ENCODE measurements at regions not wholly inside any gene's neighbourhood (a gene's known extent, or its start where the extent isn't known, plus 50 kb on each side); places are given as distances from the start of the nearest gene placed in this dataset.

GRCh38 chr1:199044191-199044590 is 405.4 kb downstream of the PTPRC start:
- H3K9me3 ChIP-seq, result no peaks in the 10 kb centered on the region

DNA sequence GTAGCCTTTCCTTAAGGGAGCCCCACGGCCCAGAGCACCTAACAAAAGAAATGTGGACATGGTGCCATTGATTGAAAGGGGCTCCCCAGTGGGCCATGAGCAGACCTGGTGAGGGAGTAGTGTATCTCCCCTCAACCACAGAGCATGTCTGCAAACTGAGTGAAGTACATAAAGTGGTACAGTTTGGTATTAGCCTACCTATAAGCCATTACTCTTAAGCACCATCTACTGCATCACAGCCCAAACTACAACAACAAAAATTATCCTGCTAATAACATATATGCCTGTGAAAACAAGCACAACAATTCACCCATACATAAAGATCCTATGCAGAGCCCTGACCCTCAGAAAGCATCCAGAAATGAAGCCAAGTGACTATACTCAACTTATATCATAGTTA is 407.8 kb downstream of the PTPRC start:
- no peaks in the 10 kb centered on the region for H3K9me3 ChIP-seq
- H3K36me3 ChIP-seq, result no peaks in the 10 kb centered on the region
- no peak for DNase-seq
- H3K4me1 ChIP-seq, result no peaks in the 10 kb centered on the region
- no peak for ATAC-seq
- intact Hi-C loops (cut with DNase I; ENCODE audit: low total_unique reads) (no loop called here), in situ Hi-C loops (cut with MboI; ENCODE audit: low sequenced_read_pairs in 4 of 4) (no loop called here)
- no peaks in the 10 kb centered on the region for H3K27me3 ChIP-seq
- TF ChIP-seq POLR2A (IDR thresholded peaks at IDR 0.05) (no peak), CTCF (IDR thresholded peaks at IDR 0.05 in 4 of 5, conservative IDR thresholded peaks at IDR 0.05 in 1 of 5) (no peak)
- no peak overlapping the region for H3K27ac ChIP-seq
- no peak overlapping the region for H3K4me3 ChIP-seq

More at GRCh38 chr1:199044191-199044590, 405.4 kb downstream of the PTPRC start:
- intact Hi-C loops (cut with DNase I; ENCODE audit: low total_unique reads), result no loop called here
- ATAC-seq (no peak), DNase-seq (no peak)
- Histone ChIP-seq H3K4me3 (no peak overlapping the region), H3K27ac (no peak overlapping the region), H3K4me1 (no peaks in the 10 kb centered on the region), H3K27me3 (no peaks in the 10 kb centered on the region), H3K36me3 (no peaks in the 10 kb centered on the region)
- in situ Hi-C loops (cut with MboI; ENCODE audit: low sequenced_read_pairs in 4 of 4), result no loop called here
- TF ChIP-seq CTCF (IDR thresholded peaks at IDR 0.05 in 4 of 5, conservative IDR thresholded peaks at IDR 0.05 in 1 of 5) (no peak), POLR2A (IDR thresholded peaks at IDR 0.05) (no peak)

- intact Hi-C loops (cut with DNase I; ENCODE audit: low total_unique reads), result no loop called here
- DNase-seq, result no peak
These were observed 415.9 kb downstream of the PTPRC start for GRCh38 chr1:199054694-199055093.

GRCh38 chr1:199057322-199057721 is 418.5 kb downstream of the PTPRC start:
- no peak for ATAC-seq
- in situ Hi-C loops (cut with MboI; ENCODE audit: low sequenced_read_pairs in 4 of 4), result no loop called here

More at GRCh38 chr1:199054694-199055093, 415.9 kb downstream of the PTPRC start:
- in situ Hi-C loops (cut with MboI; ENCODE audit: low sequenced_read_pairs in 4 of 4), result no loop called here
- no peaks in the 10 kb centered on the region for H3K27me3 ChIP-seq
- no peak overlapping the region for H3K27ac ChIP-seq
- H3K4me3 ChIP-seq, result no peak overlapping the region
- no peak for ATAC-seq
- no peaks in the 10 kb centered on the region for H3K9me3 ChIP-seq
- H3K4me1 ChIP-seq, result no peaks in the 10 kb centered on the region
- no peaks in the 10 kb centered on the region for H3K36me3 ChIP-seq
- TF ChIP-seq CTCF (IDR thresholded peaks at IDR 0.05 in 4 of 5, conservative IDR thresholded peaks at IDR 0.05 in 1 of 5) (no peak), POLR2A (IDR thresholded peaks at IDR 0.05) (no peak)

More at GRCh38 chr1:199057322-199057721, 418.5 kb downstream of the PTPRC start:
- H3K36me3 ChIP-seq, result no peaks in the 10 kb centered on the region
- no peaks in the 10 kb centered on the region for H3K4me1 ChIP-seq
- no peak overlapping the region for H3K27ac ChIP-seq
- H3K9me3 ChIP-seq, result no peaks in the 10 kb centered on the region
- TF ChIP-seq CTCF (IDR thresholded peaks at IDR 0.05 in 4 of 5, conservative IDR thresholded peaks at IDR 0.05 in 1 of 5) (no peak), POLR2A (IDR thresholded peaks at IDR 0.05) (no peak)
- intact Hi-C loops (cut with DNase I; ENCODE audit: low total_unique reads), result no loop called here
- H3K4me3 ChIP-seq, result no peak overlapping the region
- DNase-seq, result no peak
- no peaks in the 10 kb centered on the region for H3K27me3 ChIP-seq

All from gastrocnemius medialis (tissue), 4 donors.